GM21528 (cell line): ENCODE measurements at regions not wholly inside any gene's neighbourhood (a gene's known extent, or its start where the extent isn't known, plus 50 kb on each side); places are given as distances from the start of the nearest gene placed in this dataset.

Experiments used
- ATAC-seq: cut with Tn5 transposase; IDR thresholded peaks from one replicate; pipeline ENCODE4 v1.9.1; 2021; ENCODE audit warnings: mild to moderate bottlenecking, moderate library complexity; ENCODE audit not compliant: unreplicated experiment, low FRiP score

DNA sequence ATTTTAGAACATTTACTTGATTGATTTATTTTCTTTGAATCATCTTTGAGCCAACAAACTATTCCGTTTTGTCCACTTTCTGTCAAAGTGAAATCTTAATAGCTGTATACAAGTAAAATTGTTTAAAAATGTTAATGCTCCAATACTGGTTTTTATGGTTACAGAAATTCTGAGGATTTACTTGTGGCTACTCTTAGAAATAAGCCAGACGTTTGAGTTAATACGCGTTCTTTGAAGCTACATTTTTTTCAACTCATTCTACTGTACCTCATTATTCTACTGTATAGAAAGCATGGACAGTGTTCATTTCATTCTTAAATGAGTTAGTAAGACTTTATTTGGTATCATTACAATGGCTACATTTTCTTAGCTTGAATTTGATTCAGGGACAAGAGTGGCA, 996.2 kb upstream of the FLRT2 start:
- no peak for ATAC-seq

DNA sequence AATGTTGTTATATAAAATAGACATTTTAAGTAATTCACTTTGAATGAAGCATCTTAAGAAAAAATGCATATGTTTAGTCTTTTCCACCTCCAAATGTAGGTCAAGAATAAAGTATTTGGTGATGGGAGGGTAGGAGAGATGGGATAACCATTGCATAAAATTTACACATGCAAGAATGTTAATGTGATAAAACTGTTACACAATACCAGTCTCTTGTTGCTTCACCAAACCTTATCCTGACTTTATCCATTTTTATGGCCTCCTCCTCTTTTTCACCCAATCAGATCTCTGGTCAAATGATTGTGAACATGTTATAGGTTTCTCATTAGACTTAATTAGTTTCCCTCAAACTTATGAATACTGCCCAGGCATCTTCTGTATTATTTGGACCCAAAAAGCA, 994.5 kb upstream of the FLRT2 start:
- no peak for ATAC-seq

DNA sequence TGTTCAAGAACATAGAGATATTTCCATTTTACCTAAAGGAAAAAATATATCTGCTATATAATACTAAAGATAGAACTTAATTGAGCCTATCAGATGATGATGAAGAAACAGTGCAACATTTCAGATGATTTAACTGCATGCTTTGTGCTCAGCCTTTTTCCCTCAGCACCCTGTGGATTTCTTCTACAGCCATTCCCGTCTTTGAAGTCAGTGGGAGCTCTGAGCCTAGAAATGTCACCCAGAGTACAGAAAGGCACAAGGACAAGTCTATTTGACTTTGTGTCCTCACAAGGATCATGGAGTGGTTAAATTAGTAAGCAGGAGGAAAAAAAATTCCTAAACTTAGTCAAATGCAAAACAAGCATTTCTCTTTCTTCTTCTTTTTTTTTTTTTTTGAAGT, 994.0 kb upstream of the FLRT2 start:
- no peak for ATAC-seq

DNA sequence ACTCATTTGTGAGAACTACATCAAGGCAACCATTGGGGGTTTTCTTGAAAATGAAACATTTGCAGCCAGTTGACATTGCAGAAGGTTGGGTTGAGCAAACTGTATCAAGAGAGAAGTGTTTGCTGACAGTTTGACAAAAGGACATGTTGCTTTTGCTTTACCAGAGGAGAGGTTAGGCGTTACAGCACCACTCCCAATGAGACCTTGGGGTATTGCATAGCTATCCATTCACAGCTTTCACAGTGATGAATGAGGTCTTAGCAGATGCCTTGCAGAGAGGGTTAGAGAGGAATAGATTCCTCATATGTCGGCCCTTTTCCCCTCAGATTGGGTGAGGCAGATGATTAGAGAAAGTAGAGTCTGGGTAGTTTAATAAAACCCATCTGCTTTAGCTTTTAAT, 988.9 kb upstream of the FLRT2 start:
- no peak for ATAC-seq

DNA sequence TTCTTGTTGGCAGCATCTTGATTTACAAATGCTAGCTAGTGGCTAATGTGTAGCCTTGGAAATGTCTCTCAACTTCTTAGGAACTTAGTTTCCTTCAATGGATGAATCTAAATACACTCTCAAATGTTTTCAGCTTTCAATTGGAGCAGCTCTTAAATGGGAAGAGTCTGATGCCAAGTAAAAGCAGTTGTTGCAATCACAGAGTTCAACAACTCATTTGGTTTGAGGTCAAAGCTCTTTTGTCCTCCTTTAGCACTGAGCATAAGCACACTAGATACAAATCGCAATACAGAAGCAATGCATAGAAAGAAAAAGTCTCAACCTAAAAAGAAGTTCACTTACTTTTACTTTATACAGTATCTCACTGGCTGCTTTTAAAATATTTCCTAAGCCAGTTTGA, 986.1 kb upstream of the FLRT2 start:
- ATAC-seq, result no peak

DNA sequence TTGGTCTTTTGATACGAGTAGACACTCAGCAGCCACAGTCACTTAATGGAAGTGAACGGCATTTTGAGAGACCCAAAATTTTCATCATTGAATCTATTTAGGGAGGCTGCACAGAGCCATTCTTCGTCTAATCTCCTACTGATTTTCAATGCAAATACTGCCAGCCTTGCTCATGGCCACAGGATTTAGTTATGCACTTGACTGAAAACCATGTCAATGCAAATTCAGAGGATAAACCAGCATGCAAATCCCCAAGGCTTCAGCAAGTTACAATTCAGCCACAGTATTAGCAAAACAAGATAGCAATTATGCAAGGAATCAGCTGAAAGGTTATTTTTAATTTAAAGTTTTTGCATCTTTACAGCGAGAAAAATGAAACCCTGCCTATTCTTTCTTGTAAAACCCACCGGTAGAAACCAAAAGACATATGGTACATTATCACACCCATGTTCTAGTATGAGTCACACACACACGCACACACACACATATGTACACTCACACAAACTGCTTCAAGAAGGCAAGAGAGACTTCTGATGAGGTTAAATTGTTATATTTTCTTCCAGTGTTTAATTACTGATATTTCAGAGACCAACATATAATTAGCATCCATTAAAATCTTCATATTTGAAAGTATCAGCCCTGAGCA, 985.3 kb upstream of the FLRT2 start:
- ATAC-seq, result no peak

DNA sequence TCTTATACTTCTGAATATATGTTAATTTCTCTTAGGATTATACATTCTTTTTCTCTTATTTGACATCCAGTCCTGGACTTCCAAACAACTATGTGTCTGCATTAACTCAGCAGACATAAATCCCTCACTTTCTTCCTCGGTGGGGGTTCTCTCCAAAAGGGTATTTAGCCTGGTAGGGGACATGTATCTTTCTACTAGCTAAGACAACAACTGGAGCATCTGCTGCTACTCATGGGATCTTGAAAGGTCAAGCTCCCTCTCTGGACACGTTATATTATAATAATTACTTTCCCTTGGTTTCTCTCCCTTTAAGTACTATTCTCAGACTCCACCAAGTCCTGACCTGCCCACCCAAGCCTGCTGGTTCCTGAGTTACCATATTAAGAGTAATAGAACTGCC, 983.7 kb upstream of the FLRT2 start:
- no peak for ATAC-seq

DNA sequence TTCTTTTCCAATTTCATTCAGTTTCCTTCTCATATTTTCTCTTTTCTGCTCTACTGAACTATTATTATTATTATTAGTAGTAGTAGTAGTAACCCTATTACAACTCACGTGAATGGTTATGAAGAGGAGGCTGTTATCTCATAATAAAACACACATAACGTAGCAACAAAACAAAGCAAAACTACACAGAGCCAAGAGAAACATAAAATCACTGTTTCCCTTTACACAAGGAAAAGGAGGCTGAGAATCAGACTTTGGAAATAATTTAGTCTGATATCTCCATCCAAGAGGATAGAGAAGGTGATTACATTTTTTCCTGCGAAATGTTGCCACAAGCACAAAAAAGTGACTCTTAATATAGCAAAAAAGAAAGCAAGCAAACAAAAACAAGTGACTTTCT, 975.8 kb upstream of the FLRT2 start:
- ATAC-seq, result no peak

DNA sequence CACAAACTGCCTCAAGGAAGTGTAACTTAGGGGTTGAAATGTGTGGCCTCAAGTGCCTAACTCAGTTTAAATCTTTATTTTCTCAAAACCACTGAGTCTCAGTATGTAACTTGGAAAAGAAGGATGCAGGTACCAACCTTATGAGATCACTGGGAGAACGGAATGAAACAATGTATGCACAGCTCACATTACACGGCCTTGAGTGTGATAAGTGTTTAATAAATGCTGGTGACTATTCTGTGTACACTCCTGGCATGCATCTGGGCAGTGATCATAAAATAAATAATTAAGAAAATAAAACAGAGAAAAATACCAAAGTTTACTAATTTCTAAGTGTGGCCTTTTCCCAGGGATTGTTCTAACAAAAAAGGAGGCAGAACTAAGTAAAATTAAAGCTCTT, 974.5 kb upstream of the FLRT2 start:
- no peak for ATAC-seq

DNA sequence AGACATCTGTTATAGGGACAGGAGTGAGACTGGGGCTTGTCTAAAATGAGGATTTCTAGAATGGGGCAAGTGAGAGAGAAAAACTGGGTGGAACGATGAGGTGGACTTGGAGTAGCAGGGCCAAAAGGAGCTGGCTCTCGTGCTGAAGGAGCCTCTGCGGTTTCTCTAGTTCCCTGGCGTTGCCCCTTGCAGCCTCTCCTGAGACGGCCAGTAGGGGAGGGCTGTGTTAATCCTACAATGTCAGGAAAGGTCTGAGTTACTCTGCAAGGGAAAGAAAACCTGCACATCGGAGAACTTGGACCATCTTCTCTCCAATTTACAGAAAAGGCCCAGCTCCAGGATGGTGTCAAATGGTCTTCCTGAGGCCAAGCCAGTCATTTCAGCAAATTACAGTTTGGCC, 963.8 kb upstream of the FLRT2 start:
- no peak for ATAC-seq

DNA sequence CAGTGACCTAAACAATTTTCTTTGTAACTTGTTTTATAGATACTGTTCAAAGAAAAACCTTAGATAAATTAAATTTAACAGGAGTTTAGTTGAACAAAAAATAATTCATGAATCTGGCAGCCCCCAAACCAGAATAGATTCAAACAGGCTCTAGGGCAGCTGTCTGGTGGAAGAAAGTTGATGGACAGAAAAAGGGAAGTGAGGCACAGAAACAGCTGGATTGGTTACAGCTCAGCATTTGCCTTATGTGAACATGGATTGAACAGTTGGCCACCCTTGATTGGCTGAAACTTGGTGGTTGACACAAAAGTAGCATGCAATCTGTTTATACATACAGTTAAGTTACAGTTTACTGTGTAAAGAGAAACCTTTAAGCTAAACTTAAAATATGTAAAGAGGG, 954.3 kb upstream of the FLRT2 start:
- ATAC-seq, result no peak

DNA sequence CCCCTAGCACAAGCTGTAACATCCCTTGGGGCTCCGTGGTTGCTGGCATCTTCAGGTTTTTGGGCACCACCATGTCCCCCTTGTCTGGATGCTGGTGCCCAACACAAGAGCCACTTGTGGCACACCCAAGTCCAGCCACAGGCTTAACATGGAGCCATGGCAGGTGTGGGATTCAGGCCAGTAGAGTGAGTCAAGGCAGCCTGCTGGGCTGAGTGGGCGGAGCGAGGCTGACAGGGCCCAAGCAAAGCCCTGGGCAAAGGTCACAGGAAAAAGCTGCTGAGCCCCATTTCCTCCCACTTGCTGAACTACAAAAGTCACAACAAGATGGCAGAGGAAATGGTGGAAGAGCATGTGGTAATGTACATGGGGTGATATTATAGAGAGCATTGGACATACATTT, 950.7 kb upstream of the FLRT2 start:
- ATAC-seq, result no peak

DNA sequence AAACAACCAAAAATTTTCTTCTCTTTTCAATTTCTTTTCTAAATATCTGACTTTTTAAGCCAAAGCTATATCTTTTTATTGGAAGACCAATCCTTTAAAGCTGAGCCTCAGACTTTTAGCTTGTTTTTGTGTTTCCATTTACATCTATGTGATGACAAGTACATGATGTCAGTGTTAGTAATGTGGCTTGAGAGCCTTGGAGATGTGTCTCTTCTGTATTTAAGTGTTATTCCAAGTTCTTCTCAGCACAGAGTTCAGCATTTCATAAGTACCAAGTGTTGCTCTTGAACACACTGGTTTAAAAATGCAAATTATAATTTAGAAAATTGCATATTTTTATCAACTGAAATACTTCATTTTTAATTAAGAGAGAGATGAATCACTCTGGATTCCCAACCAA, 948.9 kb upstream of the FLRT2 start:
- no peak for ATAC-seq

DNA sequence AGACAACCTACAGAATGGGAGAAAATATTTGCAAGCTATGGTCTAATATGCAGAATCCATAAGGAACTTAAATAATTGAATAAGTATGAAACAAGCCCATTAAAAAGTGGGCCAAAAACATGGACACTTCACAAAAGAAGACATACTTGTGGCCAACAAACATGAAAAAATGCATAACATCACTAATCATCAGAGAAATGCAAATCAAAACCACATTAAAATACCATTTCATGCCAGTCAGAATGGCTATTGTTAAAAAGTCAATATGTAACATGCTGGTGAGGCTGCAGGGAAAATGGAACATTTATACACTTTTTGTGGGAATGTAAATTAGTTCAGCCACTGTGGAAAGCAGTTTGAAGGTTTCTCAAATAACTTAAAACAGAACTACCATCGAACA, 945.4 kb upstream of the FLRT2 start:
- ATAC-seq, result no peak

DNA sequence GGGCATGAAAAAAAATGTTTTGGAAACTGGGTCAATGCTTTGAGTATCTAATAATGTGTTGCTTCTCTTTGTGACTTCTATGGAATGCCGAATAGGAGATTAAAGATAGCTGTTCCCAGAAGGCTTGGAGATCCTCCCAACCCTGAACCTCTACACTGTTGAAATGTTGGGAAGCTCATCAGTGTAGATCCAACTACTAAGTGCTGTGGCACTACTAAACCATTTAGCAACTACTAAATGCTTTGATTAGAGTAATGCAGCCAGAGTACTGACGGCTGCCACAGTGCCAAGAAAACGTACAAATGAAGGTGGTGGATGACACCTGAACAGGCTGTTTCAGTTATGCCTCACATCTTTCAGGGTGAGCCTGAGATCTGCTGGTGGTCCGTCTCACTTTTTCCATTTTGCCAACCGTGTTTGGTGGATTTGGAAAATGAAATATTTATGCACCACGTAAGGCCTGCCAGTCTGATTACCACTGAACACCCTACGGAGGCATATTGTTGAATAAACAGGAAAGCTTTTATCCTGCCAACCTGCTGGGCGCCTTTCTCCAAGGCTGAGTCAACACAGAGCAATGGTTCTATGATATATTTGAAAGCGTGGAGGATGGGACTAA, 938.0 kb upstream of the FLRT2 start:
- ATAC-seq, result no peak

DNA sequence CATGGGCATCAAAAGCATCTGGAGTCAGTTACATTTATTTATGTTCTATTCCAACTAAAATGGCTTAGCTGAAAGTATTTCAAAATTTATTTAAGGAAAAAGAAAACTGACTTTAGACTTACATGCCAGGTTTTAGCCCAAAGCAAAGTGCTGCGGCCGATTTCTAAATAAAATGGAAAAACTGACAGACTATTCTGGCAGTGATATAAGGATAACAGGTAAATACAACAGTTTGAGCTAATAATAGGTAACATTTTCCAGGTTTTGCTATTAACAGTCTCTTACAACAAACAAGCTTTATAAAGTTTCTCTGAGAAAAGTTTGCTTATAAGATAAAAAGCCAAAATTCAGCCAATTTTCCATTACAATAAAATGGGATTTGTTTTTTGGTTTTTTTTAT, 937.2 kb upstream of the FLRT2 start:
- ATAC-seq, result no peak

DNA sequence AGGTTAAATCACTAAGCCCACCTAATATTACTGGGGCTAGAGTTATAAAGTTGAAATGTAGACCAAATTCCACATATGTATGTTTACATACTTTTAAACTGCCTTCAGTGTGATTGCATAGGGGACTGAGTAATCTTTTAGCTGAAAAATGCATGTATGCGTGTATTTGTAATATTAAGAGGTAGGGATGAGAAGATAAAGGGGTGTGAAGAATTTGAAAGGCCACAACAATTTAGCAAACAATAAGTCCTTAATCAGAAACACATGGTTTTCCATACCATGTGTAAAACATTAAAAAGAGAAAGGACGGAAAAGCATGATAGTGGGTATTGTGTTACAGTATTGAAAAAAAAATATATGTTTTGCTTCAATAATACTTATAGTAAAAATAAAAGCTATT, 919.9 kb upstream of the FLRT2 start:
- ATAC-seq, result no peak

DNA sequence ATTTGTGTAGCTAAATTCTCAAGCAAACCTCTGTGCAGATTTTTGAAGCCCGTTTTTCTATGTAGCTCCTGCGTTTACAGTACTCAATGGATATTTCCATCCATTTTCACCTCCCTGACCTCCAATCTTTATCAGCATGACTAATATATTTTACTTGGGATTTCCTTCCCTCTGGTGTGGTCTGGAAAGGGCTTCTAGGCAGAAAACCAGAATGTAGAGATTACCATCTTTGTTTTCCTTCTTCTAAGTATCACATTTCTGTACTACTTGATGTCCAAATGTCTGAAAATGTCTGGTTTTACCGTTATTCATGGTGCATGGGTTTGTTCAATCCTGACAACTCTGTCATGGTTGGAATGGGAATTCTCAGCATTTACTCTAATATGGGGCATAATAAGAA, 907.6 kb upstream of the FLRT2 start:
- ATAC-seq, result no peak

DNA sequence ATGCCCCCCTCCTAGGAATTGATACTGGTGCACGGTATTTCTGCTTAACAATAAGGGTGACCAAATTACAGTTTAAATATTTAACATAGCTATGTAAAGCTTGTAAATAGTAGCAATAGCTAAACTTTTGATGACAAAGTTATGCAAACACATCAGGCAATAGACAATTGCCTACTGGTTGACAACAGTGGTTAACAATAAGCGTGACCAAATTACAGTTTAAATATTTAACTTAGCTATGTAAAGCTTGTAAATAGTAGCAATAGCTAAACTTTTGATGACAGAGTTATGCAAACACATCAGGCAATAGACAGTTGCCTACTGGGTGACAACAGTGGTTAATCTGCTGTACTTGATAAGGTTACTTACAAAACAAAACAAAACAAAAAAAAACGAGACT, 886.5 kb upstream of the FLRT2 start:
- no peak for ATAC-seq

DNA sequence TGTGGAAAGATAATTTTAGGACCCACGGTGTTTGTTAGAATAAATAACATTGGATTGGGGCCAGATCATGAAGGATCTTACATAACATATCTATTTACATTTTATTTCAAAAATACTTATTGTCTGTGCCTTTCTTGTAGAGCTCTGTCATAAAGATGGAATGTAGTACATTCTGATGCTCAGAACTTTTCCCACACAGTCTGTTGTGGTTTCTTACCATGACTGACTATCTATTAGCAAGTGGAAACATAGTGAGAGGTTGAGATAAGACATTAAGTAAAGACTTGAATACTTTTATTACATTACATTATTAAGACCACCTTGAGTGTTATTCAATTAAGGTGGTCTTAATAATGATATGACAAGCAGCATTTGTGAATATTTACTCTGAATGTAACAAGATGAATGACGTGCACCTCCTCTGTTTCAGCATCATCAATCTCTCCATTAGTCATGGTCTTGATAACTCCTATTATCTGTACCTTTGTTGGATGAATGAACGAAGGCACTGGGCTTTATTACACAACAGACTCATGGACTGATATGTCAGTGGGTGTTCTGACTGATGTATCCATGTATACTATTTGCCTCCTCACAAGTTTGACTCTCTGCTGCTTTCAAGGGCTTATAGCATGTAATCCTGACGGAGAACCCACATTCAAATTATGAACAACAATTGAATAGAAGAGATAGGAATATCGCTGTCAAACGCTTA, 883.0 kb upstream of the FLRT2 start:
- no peak for ATAC-seq

DNA sequence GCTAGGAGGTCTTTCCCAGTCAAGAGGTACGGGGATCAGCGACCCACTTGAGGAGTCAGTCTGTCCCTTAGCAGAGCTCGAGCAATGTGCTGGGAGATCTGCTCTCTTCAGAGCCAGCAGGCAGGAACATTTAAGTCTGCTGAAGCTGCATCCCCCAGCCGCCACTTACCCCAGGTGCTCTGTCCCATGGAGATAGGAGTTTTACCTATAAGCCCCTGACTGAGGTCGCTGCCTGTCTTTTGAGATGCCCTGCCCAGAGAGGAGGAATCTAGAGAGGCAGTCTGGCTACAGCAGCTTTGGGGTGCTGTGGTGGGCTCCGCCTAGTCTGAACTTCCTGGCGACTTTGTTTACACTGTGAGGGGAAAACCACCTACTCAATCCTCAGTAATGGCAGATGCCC, 874.9 kb upstream of the FLRT2 start:
- no peak for ATAC-seq

DNA sequence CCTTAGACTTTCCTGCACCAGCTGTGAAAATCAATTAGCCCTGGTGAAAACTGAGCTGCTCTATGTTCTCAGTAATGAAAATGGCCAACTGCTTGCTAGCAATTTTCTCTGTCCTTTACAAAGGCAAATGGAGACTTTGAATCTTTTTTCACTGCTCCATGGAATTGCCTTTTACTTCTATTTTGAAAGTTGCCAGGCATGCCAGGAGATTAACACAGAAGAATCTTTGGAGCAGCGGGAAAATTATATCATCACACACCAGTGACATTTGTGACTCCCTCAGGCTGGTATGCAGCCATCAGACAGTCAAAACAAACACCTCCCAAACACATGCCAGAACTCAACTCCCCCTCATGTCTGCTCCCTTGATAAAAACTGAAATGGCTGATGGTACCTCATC, 872.0 kb upstream of the FLRT2 start:
- no peak for ATAC-seq
